Right lobe of liver (tissue), 6 donors: ENCODE measurements at regions not wholly inside any gene's neighbourhood (a gene's known extent, or its start where the extent isn't known, plus 50 kb on each side); places are given as distances from the start of the nearest gene placed in this dataset.

Source experiments
- ATAC-seq, 4 donors: fragments of 200-7000 bp; cut with Tn5 transposase; one replicate each; pipeline ENCODE4 v1.9.1; 2020; ENCODE audit warnings: mild to moderate bottlenecking in 4 of 4, moderate library complexity in 4 of 4
- DNase-seq, 3 donors: peaks; one replicate each; pipeline ENCODE4 v3.0.0-alpha.2; 2020
- H3K27ac ChIP-seq, 3 donors: fragments of 200-600 bp; one replicate each; pipeline ENCODE4 v1.8.0; 2022
- H3K27me3 ChIP-seq, 2 donors: fragments of 200-600 bp; one replicate each; pipeline ENCODE4 v1.8.0; 2022
- H3K36me3 ChIP-seq, 4 donors: fragments of 200-600 bp; sonication (generic) in 1 of 4; one replicate each; pipeline versions ENCODE4 v1.5.1 to v1.8.0; 2017 to 2022; ENCODE audit warnings: control low read depth in 1 of 4
- H3K4me1 ChIP-seq, 4 donors: fragments of 200-600 bp; sonication (generic) in 1 of 4; one replicate each; pipeline versions ENCODE4 v1.5.1 to v1.8.0; 2017 to 2022; ENCODE audit warnings: control low read depth in 1 of 4
- H3K4me3 ChIP-seq, 3 donors: fragments of 200-600 bp; one replicate each; pipeline ENCODE4 v1.8.0; 2022
- H3K9me3 ChIP-seq, 4 donors: fragments of 200-600 bp; sonication (generic) in 1 of 4; one replicate each; pipeline versions ENCODE4 v1.5.1 to v1.8.0; 2017 to 2022; ENCODE audit warnings: control low read depth in 1 of 4
- POLR2A ChIP-seq: fragments of 450-650 bp; IDR thresholded peaks from one replicate; pipeline ENCODE4 v1.6.1; 2017; ENCODE audit warnings: antibody characterized with exemption, mild to moderate bottlenecking
- WGBS: methylation state at CpG from one replicate; pipeline ENCODE4 v1.1.6; 2018; ENCODE audit warnings: low coverage, low lambda C conversion rate; ENCODE audit not compliant: insufficient coverage; ENCODE audit errors: missing lambda C conversion rate; 5-methylcytosine and 5-hydroxymethylcytosine counted together
- intact Hi-C, 2 donors: fragments of 100-400 bp; cut with DNase I; formaldehyde crosslinking; loops; one replicate each; pipeline versions ENCODE4 v1.11.2 to v1.14.1; 2022
- TF ChIP-seq, protein P1 (sequence below), 4 donors: fragments of 200-600 bp in 3 of 4; fragments of 450-650 bp in 1 of 4; IDR thresholded peaks; one replicate each; pipeline versions ENCODE4 v1.5.1 to v1.8.0; 2016 to 2022; ENCODE audit warnings: antibody characterized with exemption in 4 of 4, mild to moderate bottlenecking in 2 of 4
- donor health status: DM: no; HTN: yes; CAD: no.
- donor health status: DM: no; HTN: no; CAD: no.
- donor health status: DM: no; HTN: no; CAD: no.
- donor health status: DM: no; HTN: yes; CAD: no.
- donor health status: DM: no; HTN: yes; CAD: no.

DNA sequence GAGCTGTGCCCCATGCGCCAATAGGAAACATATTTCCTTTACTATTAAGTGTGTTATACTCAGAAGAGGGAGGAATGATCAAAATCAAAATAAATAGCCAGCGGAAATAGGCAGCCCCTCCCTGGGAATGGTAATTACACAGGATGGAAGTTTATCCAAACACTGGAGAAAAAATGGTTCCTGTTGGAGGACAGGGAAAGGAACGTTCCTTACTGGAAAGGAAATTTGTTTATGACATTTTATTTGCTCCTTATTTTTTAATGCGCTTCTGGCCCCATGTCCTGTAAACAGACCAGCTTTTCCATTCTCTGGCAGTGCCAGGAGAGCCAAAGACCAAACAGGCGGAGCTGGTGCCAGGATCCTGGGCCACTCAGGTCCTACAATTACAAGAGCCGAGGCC, 273.7 kb downstream of the SOX9 start:
- Histone ChIP-seq H3K4me1 (no peaks in the 10 kb centered on the region), H3K36me3 (no peaks in the 10 kb centered on the region), H3K27ac (no peak overlapping the region), H3K4me3 (no peak overlapping the region), H3K9me3 (no peaks in the 10 kb centered on the region), H3K27me3 (no peaks in the 10 kb centered on the region)
- ATAC-seq (no peak), DNase-seq (no peak)
- WGBS: 73% methylated on average over 6 of the region's 6 CpGs
- intact Hi-C loops: no loop called here
- no peak for TF ChIP-seq POLR2A

DNA sequence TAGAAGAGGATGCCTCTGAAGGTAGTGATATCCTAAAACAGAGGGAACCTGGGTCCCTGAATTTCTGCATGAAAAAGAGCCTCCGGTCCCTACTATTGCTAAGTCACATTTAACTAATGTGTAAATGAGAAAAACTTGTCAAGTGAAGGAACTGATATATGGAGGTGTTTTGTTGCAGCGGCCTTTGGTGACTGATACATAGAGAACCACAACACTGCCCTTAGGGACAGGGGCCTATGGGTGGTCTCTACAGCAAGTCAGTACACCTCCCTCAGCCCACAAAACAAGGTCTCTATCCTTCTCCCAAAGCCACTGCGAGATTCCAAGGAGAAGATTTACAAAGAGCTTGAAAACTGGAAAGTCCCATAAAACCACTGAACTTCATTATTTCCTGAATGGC, 275.3 kb downstream of the SOX9 start:
- no peak for TF ChIP-seq POLR2A
- TF ChIP-seq, protein P1, sequence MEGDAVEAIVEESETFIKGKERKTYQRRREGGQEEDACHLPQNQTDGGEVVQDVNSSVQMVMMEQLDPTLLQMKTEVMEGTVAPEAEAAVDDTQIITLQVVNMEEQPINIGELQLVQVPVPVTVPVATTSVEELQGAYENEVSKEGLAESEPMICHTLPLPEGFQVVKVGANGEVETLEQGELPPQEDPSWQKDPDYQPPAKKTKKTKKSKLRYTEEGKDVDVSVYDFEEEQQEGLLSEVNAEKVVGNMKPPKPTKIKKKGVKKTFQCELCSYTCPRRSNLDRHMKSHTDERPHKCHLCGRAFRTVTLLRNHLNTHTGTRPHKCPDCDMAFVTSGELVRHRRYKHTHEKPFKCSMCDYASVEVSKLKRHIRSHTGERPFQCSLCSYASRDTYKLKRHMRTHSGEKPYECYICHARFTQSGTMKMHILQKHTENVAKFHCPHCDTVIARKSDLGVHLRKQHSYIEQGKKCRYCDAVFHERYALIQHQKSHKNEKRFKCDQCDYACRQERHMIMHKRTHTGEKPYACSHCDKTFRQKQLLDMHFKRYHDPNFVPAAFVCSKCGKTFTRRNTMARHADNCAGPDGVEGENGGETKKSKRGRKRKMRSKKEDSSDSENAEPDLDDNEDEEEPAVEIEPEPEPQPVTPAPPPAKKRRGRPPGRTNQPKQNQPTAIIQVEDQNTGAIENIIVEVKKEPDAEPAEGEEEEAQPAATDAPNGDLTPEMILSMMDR (IDR thresholded peaks at IDR 0.05): no peak
- Histone ChIP-seq H3K27ac (no peak overlapping the region), H3K27me3 (no peaks in the 10 kb centered on the region), H3K4me1 (no peaks in the 10 kb centered on the region), H3K9me3 (no peaks in the 10 kb centered on the region), H3K36me3 (no peaks in the 10 kb centered on the region), H3K4me3 (no peak overlapping the region)
- 73% methylated on average over 2 of the region's 3 CpGs for WGBS
- intact Hi-C loops: no loop called here
- ATAC-seq (no peak), DNase-seq (no peak)

DNA sequence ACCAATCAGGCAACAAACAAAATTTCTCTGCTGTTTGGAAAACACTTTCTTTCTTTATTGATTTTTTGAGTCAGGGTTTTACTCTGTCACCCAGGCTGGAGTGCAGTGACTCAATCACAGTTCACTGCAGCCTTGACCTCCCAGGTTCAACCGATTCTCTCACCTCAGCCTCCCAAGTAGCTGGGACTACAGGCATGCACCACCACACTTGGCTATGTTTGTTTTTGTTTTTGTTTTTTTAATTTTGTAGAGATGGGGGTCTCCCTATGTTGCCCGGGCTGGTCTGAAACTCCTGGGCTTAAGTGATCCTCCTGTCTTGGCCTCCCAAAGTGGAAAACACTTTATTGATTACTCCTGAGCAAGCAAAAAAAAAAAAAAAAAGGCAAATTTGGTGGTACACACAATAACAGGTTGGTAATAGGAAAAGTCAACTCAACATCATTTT, 276.4 kb downstream of the SOX9 start:
- 35% methylated on average over 2 of the region's 2 CpGs for WGBS
- H3K27me3 ChIP-seq: no peaks in the 10 kb centered on the region
- H3K4me3 ChIP-seq: no peak overlapping the region
- H3K9me3 ChIP-seq: no peaks in the 10 kb centered on the region
- ATAC-seq (no peak), DNase-seq (no peak)
- no peaks in the 10 kb centered on the region for H3K4me1 ChIP-seq
- no peak for TF ChIP-seq POLR2A
- TF ChIP-seq, protein P1 (IDR thresholded peaks at IDR 0.05): no peak
- H3K36me3 ChIP-seq: no peaks in the 10 kb centered on the region
- intact Hi-C loops: no loop called here
- H3K27ac ChIP-seq: no peak overlapping the region

DNA sequence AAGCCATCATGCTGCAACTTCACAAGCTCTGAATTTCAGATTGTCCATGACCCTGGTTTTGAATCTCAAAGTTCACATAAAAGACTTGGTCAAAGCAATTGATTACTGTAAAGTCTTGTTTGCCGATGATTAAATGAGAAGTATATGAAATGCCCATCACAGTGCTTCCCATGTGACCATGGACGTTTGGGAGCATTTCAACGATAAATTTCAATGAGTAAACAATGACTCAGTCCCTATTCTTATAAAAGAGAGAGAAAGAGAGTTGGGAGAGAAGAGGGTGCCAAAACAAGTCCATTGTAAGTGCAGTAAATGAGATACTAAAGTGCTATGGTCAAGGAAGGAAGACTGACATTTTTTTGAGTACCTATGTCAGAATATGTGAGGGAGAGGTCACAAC, 276.9 kb downstream of the SOX9 start:
- Histone ChIP-seq H3K27me3 (no peaks in the 10 kb centered on the region), H3K27ac (no peak overlapping the region), H3K4me1 (no peaks in the 10 kb centered on the region), H3K36me3 (no peaks in the 10 kb centered on the region), H3K9me3 (no peaks in the 10 kb centered on the region), H3K4me3 (no peak overlapping the region)
- 44% methylated on average over 3 of the region's 3 CpGs for WGBS
- intact Hi-C loops: no loop called here
- no peak for TF ChIP-seq POLR2A
- TF ChIP-seq, protein P1 (IDR thresholded peaks at IDR 0.05): no peak
- DNase-seq (no peak), ATAC-seq (no peak)

DNA sequence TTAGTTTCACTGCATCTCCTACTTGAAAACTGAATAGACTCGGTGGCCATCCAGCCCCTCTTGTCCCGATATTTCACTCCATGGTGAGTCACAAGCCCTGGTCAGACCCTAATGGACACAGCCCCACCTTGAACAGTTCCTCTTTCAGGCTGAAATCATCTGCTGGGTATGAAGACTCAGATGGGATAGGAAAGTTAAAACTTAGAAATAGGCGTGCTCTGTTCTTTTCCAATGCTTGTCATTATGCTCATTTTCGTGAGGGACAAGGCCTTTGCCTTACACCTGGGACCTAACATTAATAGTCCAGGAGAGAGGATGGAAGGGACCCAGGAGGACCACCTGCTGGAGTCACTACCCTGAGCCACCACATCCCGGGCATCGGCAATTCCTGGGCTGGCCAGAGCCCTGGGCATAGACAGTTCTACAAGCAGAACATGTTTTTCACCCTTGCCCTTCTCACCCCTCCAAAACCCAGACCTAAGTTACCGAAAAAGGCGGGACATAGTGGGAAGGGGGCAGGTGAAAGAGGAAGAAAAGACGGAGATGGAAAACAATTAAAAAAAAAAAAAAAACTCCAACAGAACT, 278.3 kb downstream of the SOX9 start:
- 37% methylated on average over 9 of the region's 9 CpGs for WGBS
- Histone ChIP-seq H3K27ac (no peak overlapping the region), H3K4me3 (no peak overlapping the region), H3K4me1 (no peaks in the 10 kb centered on the region), H3K9me3 (no peaks in the 10 kb centered on the region), H3K27me3 (no peaks in the 10 kb centered on the region), H3K36me3 (no peaks in the 10 kb centered on the region)
- TF ChIP-seq, protein P1 (IDR thresholded peaks at IDR 0.05): no peak
- no peak for TF ChIP-seq POLR2A
- intact Hi-C loops: no loop called here
- peak in 1 of 4 donors; percentile 13 for ATAC-seq
- no peak for DNase-seq
